Activated CD8-positive, alpha-beta T cell treated with anti-CD3 and anti-CD28 coated beads for 36 hours (primary cell): ENCODE measurements at regions not wholly inside any gene's neighbourhood (a gene's known extent, or its start where the extent isn't known, plus 50 kb on each side); places are given as distances from the start of the nearest gene placed in this dataset.

ENCODE experiments used
- ATAC-seq: fragments of 200-7000 bp; cut with Tn5 transposase; one replicate; pipeline ENCODE4 v1.10.0; 2021; ENCODE audit warnings: mild to moderate bottlenecking, moderate library complexity
- CTCF ChIA-PET: fragments of 350-600 bp; sonication (Branson Sonifier 250); formaldehyde crosslinking; loops from one replicate; lab custom pipeline; 2021; ENCODE audit warnings: antibody characterized with exemption; lab: Charles Lee
- POLR2A ChIA-PET: fragments of 350-600 bp; sonication (Branson Sonifier 250); formaldehyde crosslinking; loops from one replicate; lab custom pipeline; 2021; ENCODE audit warnings: antibody characterized with exemption; lab: Charles Lee
- DNase-seq: peaks from one replicate; pipeline ENCODE4 v3.0.0-alpha.2; 2020
- H3K27ac Mint-ChIP-seq: one replicate; pipeline ENCODE4 v1.8.0; 2021; ENCODE audit warnings: mild to moderate bottlenecking, mixed read lengths
- H3K27me3 Mint-ChIP-seq: one replicate; pipeline ENCODE4 v1.8.0; 2021; ENCODE audit warnings: mixed read lengths
- H3K36me3 Mint-ChIP-seq: one replicate; pipeline ENCODE4 v1.8.0; 2021; ENCODE audit warnings: low read depth, mixed read lengths
- H3K4me1 Mint-ChIP-seq: one replicate; pipeline ENCODE4 v1.8.0; 2021; ENCODE audit warnings: low read depth, mixed read lengths
- H3K4me3 Mint-ChIP-seq: one replicate; pipeline ENCODE4 v1.8.0; 2021; ENCODE audit warnings: mild to moderate bottlenecking, moderate library complexity, mixed read lengths
- H3K9me3 Mint-ChIP-seq: one replicate; pipeline ENCODE4 v1.8.0; 2021; ENCODE audit warnings: mixed read lengths
- intact Hi-C: fragments of 100-400 bp; cut with micrococcal nuclease; formaldehyde crosslinking; loops from one replicate; pipeline ENCODE4 v1.10.0; 2022
- TF ChIP-seq, protein P1 (sequence below): fragments of 200-600 bp; IDR thresholded peaks from one replicate; pipeline ENCODE4 v1.8.0; 2022; ENCODE audit warnings: antibody characterized with exemption, mild to moderate bottlenecking

DNA sequence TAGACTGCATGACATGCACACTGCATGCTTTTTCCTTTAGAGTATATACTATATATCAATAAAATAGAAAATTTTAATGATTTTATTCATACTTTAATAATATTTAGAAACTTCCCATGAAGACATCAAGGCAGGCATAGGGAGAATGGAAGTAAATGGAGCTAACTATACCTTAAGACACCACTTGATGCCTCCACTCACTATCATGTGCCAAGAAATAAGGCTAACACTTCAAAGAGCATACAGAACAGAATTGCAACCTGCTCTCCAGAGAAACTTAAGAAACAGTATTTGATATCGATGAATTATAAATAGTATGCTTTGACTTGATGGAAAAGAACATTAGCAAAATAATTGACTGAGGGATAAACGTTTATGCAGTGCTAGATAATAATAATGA is 192.6 kb upstream of the MBNL1 start:
- ATAC-seq = no peak
- ChIA-PET POLR2A (no interaction called here), CTCF (interaction anchor here (1.0 kb wide), 1 partner anchor 397 kb away, joined by 3 read pairs; no protein-coding TSS in a partner anchor)
- Mint-ChIP-seq H3K4me3 (no peak overlapping the region), H3K9me3 (no peaks in the 10 kb centered on the region), H3K27ac (no peak overlapping the region), H3K4me1 (no peaks in the 10 kb centered on the region), H3K27me3 (no peaks in the 10 kb centered on the region), H3K36me3 (no peaks in the 10 kb centered on the region)
- no peak for DNase-seq
- intact Hi-C loops = no loop called here
- TF ChIP-seq, protein P1, sequence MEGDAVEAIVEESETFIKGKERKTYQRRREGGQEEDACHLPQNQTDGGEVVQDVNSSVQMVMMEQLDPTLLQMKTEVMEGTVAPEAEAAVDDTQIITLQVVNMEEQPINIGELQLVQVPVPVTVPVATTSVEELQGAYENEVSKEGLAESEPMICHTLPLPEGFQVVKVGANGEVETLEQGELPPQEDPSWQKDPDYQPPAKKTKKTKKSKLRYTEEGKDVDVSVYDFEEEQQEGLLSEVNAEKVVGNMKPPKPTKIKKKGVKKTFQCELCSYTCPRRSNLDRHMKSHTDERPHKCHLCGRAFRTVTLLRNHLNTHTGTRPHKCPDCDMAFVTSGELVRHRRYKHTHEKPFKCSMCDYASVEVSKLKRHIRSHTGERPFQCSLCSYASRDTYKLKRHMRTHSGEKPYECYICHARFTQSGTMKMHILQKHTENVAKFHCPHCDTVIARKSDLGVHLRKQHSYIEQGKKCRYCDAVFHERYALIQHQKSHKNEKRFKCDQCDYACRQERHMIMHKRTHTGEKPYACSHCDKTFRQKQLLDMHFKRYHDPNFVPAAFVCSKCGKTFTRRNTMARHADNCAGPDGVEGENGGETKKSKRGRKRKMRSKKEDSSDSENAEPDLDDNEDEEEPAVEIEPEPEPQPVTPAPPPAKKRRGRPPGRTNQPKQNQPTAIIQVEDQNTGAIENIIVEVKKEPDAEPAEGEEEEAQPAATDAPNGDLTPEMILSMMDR = no peak

DNA sequence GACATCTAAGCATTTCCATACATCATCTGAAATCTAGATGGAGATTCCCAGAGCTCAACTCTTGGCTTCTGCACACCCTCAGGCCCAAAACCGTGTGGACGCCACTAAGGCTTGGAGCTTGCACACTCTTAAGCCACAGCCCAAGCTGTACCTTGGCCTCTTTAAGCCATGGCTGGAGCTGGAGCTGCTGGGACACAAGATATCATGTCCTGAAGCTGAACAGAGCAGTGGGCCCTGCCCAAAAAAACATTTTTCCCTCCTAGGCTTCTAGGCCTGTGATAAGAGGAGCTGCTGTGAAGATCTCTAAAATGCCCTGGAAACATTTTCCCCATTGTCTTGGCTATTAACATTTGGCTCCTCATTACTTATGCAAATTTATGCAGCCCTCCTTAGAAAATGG is 188.7 kb upstream of the MBNL1 start:
- ATAC-seq (no peak), DNase-seq (no peak)
- Mint-ChIP-seq H3K9me3 (no peaks in the 10 kb centered on the region), H3K36me3 (no peaks in the 10 kb centered on the region), H3K4me1 (no peaks in the 10 kb centered on the region), H3K4me3 (no peak overlapping the region), H3K27ac (no peak overlapping the region), H3K27me3 (no peaks in the 10 kb centered on the region)
- ChIA-PET POLR2A (no interaction called here), CTCF (no interaction called here)
- intact Hi-C loops = no loop called here
- TF ChIP-seq, protein P1 = no peak

DNA sequence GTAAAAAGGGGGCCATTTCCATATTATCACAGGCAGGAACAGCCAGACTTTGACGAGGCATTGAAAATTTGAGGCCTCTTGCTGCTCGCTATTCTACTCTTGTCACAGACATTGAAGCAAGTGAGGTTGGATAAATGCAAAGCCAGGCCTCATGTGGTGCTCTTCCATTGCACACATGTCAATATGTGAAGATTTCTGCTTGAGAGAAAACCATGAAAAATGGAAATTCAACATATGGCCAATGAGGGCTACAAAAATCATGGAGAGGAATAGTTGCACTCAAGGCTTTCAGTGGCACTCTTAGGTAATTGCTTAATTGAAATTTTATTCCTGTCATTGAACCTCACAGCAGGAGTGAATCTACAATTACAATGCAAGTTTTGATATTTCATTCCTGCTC is 185.6 kb upstream of the MBNL1 start:
- POLR2A ChIA-PET = no interaction called here
- H3K9me3 Mint-ChIP-seq = no peaks in the 10 kb centered on the region
- DNase-seq (no peak), ATAC-seq (no peak)
- H3K27me3 Mint-ChIP-seq = no peaks in the 10 kb centered on the region
- TF ChIP-seq, protein P1 = no peak
- no peak overlapping the region for H3K4me3 Mint-ChIP-seq
- no peaks in the 10 kb centered on the region for H3K36me3 Mint-ChIP-seq
- intact Hi-C loops = no loop called here
- H3K27ac Mint-ChIP-seq = no peak overlapping the region
- CTCF ChIA-PET = interaction anchor here (1.5 kb wide), 1 partner anchor 12 kb away, joined by 6 read pairs; no protein-coding TSS in a partner anchor
- no peaks in the 10 kb centered on the region for H3K4me1 Mint-ChIP-seq

DNA sequence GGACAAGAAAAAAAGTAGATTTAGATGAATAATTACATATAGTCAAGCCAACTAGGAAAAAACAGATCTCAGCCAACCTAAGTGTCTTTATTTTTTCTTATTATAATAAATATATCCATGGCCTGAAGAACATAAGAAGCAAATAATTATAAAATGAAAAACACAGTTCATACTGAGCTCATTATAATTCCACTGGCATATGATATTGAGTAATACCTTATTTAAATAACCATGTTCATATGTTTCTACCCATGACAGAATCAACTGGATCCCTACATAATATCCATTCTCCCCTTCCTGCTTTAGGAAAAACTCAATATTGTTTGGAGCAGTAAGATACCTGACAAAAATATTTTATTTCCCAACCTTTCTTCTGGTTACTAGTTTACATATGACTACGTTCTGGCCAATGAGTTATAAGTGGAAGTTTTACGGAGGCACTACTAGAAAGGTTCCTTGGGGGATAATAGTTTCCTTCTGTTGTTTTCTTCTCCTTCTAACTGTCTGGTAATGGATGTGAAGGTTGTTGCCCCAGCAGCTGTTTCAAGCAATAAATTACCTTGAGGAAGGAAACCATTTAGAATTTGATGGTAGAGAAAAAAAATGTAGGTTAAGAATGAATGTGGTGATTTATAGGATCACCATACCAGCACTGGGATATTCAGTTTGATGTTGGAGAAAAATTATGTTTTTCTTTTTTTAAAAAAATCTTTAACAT is 184.1 kb upstream of the MBNL1 start:
- ATAC-seq = no peak
- intact Hi-C loops = no loop called here
- no peaks in the 10 kb centered on the region for H3K36me3 Mint-ChIP-seq
- no peaks in the 10 kb centered on the region for H3K9me3 Mint-ChIP-seq
- POLR2A ChIA-PET = no interaction called here
- CTCF ChIA-PET = no interaction called here
- DNase-seq = no peak
- no peaks in the 10 kb centered on the region for H3K4me1 Mint-ChIP-seq
- TF ChIP-seq, protein P1 = no peak
- H3K27ac Mint-ChIP-seq = no peak overlapping the region
- H3K4me3 Mint-ChIP-seq = no peak overlapping the region
- no peaks in the 10 kb centered on the region for H3K27me3 Mint-ChIP-seq

DNA sequence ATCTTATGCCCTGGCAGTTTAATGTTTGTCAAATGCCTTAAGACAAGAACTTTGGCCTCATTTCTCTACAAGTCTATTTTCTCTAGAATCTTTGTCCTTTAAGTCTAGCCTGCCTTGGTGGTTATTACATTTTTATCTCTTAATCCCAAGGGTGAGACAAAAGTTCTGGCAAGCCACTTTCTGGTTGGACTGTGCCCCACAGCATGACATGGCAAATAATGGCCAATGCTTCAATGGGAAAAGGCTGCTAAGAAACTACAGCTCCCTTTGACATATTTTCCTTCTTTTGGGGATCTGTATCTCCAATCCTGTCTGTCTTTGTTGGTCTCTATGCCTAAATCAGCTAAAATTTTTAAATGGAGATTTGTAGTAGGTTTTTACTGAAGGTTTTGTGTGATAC is 181.6 kb upstream of the MBNL1 start:
- Mint-ChIP-seq H3K27me3 (no peaks in the 10 kb centered on the region), H3K4me1 (no peaks in the 10 kb centered on the region), H3K27ac (no peak overlapping the region), H3K9me3 (no peaks in the 10 kb centered on the region), H3K36me3 (no peaks in the 10 kb centered on the region), H3K4me3 (no peak overlapping the region)
- no peak for ATAC-seq
- TF ChIP-seq, protein P1 = no peak
- CTCF ChIA-PET = no interaction called here
- DNase-seq = no peak
- POLR2A ChIA-PET = no interaction called here
- intact Hi-C loops = no loop called here
